HG03460 (cell line): ENCODE measurements at regions not wholly inside any gene's neighbourhood (a gene's known extent, or its start where the extent isn't known, plus 50 kb on each side); places are given as distances from the start of the nearest gene placed in this dataset.

Experiments
- ATAC-seq: cut with Tn5 transposase; IDR thresholded peaks from one replicate; pipeline ENCODE4 v1.9.1; 2021; ENCODE audit not compliant: unreplicated experiment

- ATAC-seq: no peak
Measured at GRCh38 chr3:8451696-8452095, 49.9 kb upstream of the LMCD1 start.
